Activated T-cell treated with anti-CD3 and anti-CD28 coated beads for 1 hour (primary cell): ENCODE measurements at regions not wholly inside any gene's neighbourhood (a gene's known extent, or its start where the extent isn't known, plus 50 kb on each side); places are given as distances from the start of the nearest gene placed in this dataset.
"Not testable (repeated sequence)": the region's sequence is repeated elsewhere in the genome, so short reads cannot be mapped to it uniquely, and the experiment has no call there.

Source experiments
- DNase-seq: peaks from one replicate; pipeline ENCODE4 v3.0.0-alpha.2; 2020; ENCODE audit warnings: low read depth

- DNase-seq, result no peak
These were observed 569.7 kb downstream of the RIT2 start for GRCh38 chr18:42545825-42546224.

GRCh38 chr18:42548493-42548892, 567.0 kb downstream of the RIT2 start:
- DNase-seq, result no peak

- DNase-seq, result no peak
These were observed 565.9 kb downstream of the RIT2 start for GRCh38 chr18:42549596-42549995.

- DNase-seq, result not testable (repeated sequence)
These were observed 562.9 kb downstream of the RIT2 start for GRCh38 chr18:42552559-42552958.

- DNase-seq, result no peak
These were observed 556.3 kb downstream of the RIT2 start for GRCh38 chr18:42559069-42559690.

GRCh38 chr18:42561521-42561920, 554.0 kb downstream of the RIT2 start:
- DNase-seq, result no peak

GRCh38 chr18:42563995-42564394, 551.5 kb downstream of the RIT2 start:
- DNase-seq, result no peak

GRCh38 chr18:42564761-42565160, 550.7 kb downstream of the RIT2 start:
- DNase-seq, result no peak

GRCh38 chr18:42568773-42569172, 546.7 kb downstream of the RIT2 start:
- DNase-seq, result no peak

GRCh38 chr18:42574871-42575270, 540.6 kb downstream of the RIT2 start:
- DNase-seq, result no peak

GRCh38 chr18:42576124-42576523, 539.4 kb downstream of the RIT2 start:
- no peak for DNase-seq

GRCh38 chr18:42578792-42579191, 536.7 kb downstream of the RIT2 start:
- no peak for DNase-seq

- DNase-seq, result no peak
These were observed 533.2 kb downstream of the RIT2 start for GRCh38 chr18:42582266-42582665.

- no peak for DNase-seq
These were observed 532.2 kb downstream of the RIT2 start for GRCh38 chr18:42583283-42583731.

GRCh38 chr18:42586601-42587000, 528.9 kb downstream of the RIT2 start:
- DNase-seq, result no peak

GRCh38 chr18:42588786-42589185, 526.7 kb downstream of the RIT2 start:
- DNase-seq, result no peak

- DNase-seq, result no peak
These were observed 510.7 kb downstream of the RIT2 start for GRCh38 chr18:42604820-42605219.

- no peak for DNase-seq
These were observed 508.5 kb downstream of the RIT2 start for GRCh38 chr18:42606886-42607495.

- no peak for DNase-seq
These were observed 504.4 kb downstream of the RIT2 start for GRCh38 chr18:42611134-42611533.

- no peak for DNase-seq
These were observed 500.7 kb downstream of the RIT2 start for GRCh38 chr18:42614619-42615293.

GRCh38 chr18:42617221-42617620, 498.3 kb downstream of the RIT2 start:
- no peak for DNase-seq

- DNase-seq, result no peak
These were observed 495.7 kb downstream of the RIT2 start for GRCh38 chr18:42619771-42620170.

GRCh38 chr18:42620657-42621056, 494.8 kb downstream of the RIT2 start:
- DNase-seq, result no peak
